ENCODE measurements at regions not wholly inside any gene's neighbourhood (a gene's known extent, or its start where the extent isn't known, plus 50 kb on each side); places are given as distances from the start of the nearest gene placed in this dataset.
"Not testable (repeated sequence)": the region's sequence is repeated elsewhere in the genome, so short reads cannot be mapped to it uniquely, and the experiment has no call there.

DNA sequence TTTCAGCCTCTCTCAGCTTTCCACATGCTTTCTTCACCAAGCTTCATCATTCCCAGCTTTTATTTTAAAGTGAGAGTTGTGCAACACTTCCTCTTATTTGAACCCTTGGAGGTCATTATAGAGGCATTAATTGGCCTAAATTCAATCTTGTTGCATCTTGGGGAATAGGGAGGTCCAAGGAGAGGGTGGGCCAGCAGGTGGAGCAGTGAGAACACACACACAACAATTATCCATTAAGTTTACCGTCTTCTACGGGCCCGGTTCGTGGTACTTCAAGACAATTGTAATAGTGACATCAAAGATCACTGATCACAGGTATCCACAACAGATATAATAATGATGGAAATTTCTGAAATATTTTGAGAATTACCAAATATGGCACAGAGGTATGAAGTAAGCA is 457.2 kb upstream of the SMIM21 start:
- no peak for DNase-seq

GRCh38 chr18:75880925-75881504 is 453.5 kb upstream of the SMIM21 start:
- no peak for DNase-seq

GRCh38 chr18:75880266-75880665 is 452.8 kb upstream of the SMIM21 start:
- no peak for DNase-seq

DNA sequence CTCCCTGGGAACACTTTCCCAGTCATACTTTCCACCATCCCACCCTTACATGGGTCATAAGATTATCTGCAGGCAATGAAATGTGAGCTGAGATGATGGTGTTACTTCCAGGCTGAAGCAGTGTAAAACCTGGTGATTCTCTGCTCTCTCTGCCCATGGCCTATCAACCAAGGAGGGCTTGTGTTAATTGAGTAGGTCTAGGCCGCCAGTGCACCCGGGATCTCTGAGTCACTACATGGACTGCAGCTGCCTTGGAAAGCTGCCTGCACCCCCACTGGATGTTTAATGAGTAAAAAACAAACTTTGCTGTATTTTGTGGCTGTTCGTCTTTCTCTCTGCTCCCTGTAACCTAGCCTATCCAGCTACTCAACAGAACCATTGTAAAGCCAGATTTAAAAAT is 451.7 kb upstream of the SMIM21 start:
- no peak for DNase-seq

DNA sequence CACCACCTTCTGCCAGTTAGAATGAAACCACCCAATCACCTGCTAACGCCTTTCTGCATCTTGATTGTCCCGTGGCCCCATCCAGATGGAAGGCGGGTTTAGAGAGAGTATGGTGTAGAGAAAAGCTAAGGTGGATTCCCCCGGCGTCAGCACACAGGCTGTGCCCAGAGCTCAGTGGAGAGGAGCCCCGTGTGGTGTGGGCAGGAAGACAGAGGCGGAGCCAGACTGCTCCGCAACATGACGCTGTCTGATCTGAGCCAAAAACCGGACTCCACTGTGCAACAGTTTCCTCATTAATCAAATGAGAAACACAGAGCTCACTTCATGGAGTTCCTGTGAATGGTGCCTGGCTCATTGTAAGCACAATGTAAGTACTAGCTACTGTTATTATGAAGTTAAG is 448.1 kb upstream of the SMIM21 start:
- DNase-seq = no peak

GRCh38 chr18:75874401-75875089 is 447.0 kb upstream of the SMIM21 start:
- DNase-seq = no peak

GRCh38 chr18:75871596-75871995 is 444.1 kb upstream of the SMIM21 start:
- no peak for DNase-seq

DNA sequence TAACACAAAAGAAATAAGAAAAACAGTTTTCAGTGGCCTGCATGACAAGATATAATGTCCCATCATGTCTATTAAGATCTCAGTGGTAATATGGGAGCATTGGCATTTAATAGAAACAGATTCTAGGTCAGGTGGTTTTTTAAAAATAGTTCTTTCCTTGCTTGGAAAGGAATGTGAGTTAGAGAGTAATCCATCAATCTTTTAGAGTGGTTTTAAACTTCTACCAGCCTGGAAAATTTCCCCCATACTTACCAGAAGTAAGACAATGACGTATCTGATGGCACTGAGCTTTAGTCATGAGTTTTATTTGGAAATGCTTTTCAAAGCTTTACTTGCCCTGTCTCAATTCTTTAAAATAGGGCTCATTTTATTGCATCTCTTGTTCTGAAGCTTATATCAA is 441.7 kb upstream of the SMIM21 start:
- no peak for DNase-seq

GRCh38 chr18:75868031-75868430 is 440.5 kb upstream of the SMIM21 start:
- DNase-seq = no peak

DNA sequence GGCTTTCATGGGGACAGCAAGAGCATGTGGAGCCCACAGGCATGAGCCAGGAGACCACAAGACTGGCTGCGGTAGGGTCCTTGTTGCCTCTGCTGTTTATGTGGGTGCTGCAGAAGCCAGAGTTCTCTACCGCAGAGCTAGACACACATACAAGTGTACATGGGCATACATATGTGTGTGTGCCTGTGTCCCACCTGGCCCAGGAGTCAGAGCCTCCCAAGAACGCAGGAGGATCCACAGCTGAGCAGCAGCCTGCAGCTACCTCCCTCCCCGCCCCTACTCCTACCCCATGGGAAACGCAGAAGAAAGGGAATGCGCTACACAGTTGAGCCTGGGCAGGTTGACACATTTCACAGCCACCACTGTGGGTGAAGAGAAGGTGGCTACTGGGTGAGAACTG is 438.1 kb upstream of the SMIM21 start:
- DNase-seq = no peak

GRCh38 chr18:75864816-75865215 is 437.3 kb upstream of the SMIM21 start:
- DNase-seq = no peak

- DNase-seq = no peak
Observed at GRCh38 chr18:75863696-75864095, 436.2 kb upstream of the SMIM21 start.

- no peak for DNase-seq
Observed at GRCh38 chr18:75862458-75862857, 435.0 kb upstream of the SMIM21 start.

GRCh38 chr18:75860166-75860565 is 432.7 kb upstream of the SMIM21 start:
- DNase-seq = no peak

DNA sequence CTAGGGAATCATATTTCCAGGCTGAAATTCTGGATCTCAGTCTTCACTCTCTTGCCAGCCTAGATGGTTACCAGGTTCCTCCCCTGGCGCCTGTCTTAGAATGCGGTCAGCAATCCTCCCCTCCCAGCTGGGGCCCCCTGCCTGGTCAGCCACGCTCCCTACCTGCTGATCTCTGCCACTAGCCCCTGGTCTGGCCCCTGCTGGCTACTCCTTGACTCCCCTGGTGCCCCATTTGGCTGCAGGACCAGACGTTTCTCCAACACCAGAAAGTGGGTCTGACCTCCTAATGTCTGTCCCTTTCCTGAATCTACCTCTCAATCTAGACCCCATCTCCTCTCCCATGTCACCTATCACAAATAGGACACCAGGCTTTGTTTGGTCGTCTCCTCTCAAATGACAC is 432.0 kb upstream of the SMIM21 start:
- DNase-seq = no peak

DNA sequence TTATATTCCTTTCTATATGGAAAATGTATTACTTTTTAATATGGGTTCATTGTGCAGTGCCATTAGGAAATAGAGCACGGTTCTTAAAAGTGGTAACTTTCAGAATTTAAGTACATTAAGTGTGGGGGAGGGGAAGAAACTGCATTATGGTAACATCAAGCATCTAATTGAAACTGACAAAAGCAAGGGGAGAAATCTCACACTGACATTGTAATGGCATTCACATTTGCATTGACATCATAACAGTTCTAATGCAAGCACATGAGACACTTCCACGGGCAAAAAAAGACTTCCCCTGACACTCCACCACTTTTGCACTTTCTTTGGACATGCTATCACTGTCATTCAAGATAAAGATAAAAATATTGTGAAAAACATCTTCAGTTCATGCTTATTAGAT is 431.3 kb upstream of the SMIM21 start:
- no peak for DNase-seq

DNA sequence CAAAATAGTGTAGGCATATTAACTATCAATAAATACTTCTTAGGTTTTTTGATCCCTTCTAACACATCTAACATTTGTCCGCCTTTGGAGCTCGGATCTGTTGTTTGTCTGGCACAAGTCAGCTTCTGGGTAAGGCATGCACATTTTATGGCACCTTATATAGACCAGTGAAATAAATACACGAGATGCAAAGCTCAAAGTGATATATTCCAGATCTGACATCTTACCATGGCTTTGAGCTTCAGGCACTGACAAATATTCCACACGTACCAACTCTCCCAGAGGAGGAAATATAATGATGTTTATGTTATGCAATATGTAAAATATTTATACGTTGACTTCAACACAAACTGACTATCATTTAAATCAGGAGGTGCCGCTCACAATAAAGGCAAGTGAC is 430.1 kb upstream of the SMIM21 start:
- DNase-seq = no peak

DNA sequence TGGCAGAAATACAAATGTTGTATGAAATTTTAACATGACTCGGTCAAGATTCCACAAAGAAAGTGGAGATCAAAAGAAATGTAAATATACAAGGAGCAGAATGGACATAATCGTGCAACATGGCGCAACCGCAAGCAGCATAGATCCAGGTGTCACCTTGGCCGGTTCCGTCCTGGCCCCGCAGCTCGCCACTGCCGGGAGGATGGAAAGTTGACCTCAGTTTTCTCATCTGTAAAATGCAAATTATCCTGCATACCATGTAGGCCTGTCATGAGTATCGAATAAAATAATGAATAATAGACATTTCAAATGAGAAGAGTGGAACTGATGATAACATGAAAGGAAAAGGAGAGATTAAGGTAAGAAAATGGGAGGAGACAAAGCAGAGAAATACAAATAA is 427.3 kb upstream of the SMIM21 start:
- DNase-seq = no peak

GRCh38 chr18:75854174-75854573 is 426.7 kb upstream of the SMIM21 start:
- DNase-seq = no peak

DNA sequence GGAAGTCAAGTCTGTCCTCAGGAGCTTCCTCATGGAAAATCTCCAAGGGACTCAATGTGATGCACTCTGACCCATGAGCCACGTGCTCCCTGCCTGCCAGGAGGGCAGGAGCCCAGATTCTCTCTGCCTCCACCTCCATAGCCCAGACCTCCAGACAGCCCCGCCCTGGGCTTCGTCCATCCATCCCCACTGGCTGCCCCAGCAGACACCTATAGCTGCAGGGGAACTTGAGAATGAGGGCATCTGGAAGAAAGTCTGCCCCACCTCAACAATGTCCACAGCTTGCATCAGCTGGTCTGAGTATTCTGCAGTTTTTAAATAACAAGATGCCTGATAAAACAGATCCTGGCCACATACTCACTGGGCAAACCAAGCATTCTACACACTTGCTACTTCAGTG is 418.8 kb upstream of the SMIM21 start:
- no peak for DNase-seq

- DNase-seq = no peak
Observed at GRCh38 chr18:75845413-75845812, 417.9 kb upstream of the SMIM21 start.

DNA sequence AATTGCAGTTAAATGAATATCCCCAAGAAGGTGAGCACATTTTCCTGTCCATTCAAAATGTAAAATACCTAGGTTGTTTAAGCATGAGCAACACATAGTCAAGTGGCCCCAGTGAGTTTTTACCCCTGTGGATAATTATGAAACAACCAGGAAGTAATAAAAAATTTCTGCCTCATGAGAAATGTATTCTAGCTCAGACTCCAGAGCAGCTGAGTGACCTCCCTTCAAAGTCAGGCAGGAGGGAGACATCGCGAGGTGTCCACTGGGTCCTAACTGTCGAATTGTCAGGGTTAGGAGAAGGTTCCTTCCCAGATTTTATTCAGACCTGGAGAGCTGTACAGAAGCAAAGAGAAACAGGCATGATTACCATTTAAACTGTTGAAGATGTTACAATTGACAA is 416.6 kb upstream of the SMIM21 start:
- no peak for DNase-seq

GRCh38 chr18:75840131-75840530 is 412.6 kb upstream of the SMIM21 start:
- DNase-seq = no peak

DNA sequence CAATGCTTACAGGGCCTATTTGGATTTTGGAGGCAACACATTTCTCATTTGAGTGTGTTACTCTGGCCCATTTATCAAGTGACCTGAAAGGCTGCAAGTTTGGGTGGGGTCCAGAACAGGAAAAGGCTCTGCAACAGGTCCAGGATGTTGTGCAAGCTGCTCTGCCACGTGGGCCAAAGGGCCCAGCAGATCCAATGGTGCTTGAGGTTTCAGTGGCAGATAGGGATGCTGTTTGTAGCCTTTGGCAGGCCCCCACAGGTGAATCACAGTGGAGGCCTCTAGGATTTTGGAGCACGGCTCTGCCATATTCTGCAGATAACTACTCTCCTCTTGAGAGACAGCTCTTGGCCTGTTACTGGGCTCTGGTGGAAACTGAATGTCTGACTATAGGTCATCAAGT is 412.2 kb upstream of the SMIM21 start:
- not testable (repeated sequence) for DNase-seq

- DNase-seq = no peak
Observed at GRCh38 chr18:75839041-75839440, 411.5 kb upstream of the SMIM21 start.

All from CD4-positive, alpha-beta T cell treated with Interferon gamma for 1 hour (primary cell).